ENCODE measurements at regions not wholly inside any gene's neighbourhood (a gene's known extent, or its start where the extent isn't known, plus 50 kb on each side); places are given as distances from the start of the nearest gene placed in this dataset.

GRCh38 chr1:42052072-42052699, 101.0 kb upstream of the GUCA2B start:
- H3K9me3 ChIP-seq (ENCODE audit: control insufficient read depth, low read length) = no peaks in the 10 kb centered on the region
- no peaks in the 10 kb centered on the region for H3K4me1 ChIP-seq (ENCODE audit: control insufficient read depth, insufficient read depth, low read length, poor library complexity, severe bottlenecking)
- H3K36me3 ChIP-seq (ENCODE audit: control insufficient read depth, insufficient read depth, low read length) = no peaks in the 10 kb centered on the region
- H3K27ac ChIP-seq (ENCODE audit: insufficient read depth, low read length, poor library complexity, severe bottlenecking) = no peak overlapping the region
- DNase-seq = no peak
- peaks cover 7% of the 10 kb centered on the region for H3K27me3 ChIP-seq (replicated peaks; ENCODE audit: control insufficient read depth, insufficient read depth, low read length, poor library complexity, severe bottlenecking)
- no peak overlapping the region for H3K4me3 ChIP-seq (ENCODE audit: insufficient read depth, low read depth, low read length, poor library complexity, severe bottlenecking)

GRCh38 chr1:42047508-42047880, 105.7 kb upstream of the GUCA2B start:
- no peak for DNase-seq
- Histone ChIP-seq H3K9me3 (ENCODE audit: control insufficient read depth, low read length) (no peaks in the 10 kb centered on the region), H3K27me3 (replicated peaks; ENCODE audit: control insufficient read depth, insufficient read depth, low read length, poor library complexity, severe bottlenecking) (peaks cover 7% of the 10 kb centered on the region), H3K4me3 (ENCODE audit: insufficient read depth, low read depth, low read length, poor library complexity, severe bottlenecking) (no peak overlapping the region), H3K4me1 (ENCODE audit: control insufficient read depth, insufficient read depth, low read length, poor library complexity, severe bottlenecking) (no peaks in the 10 kb centered on the region), H3K27ac (ENCODE audit: insufficient read depth, low read length, poor library complexity, severe bottlenecking) (no peak overlapping the region), H3K36me3 (ENCODE audit: control insufficient read depth, insufficient read depth, low read length) (no peaks in the 10 kb centered on the region)

DNA sequence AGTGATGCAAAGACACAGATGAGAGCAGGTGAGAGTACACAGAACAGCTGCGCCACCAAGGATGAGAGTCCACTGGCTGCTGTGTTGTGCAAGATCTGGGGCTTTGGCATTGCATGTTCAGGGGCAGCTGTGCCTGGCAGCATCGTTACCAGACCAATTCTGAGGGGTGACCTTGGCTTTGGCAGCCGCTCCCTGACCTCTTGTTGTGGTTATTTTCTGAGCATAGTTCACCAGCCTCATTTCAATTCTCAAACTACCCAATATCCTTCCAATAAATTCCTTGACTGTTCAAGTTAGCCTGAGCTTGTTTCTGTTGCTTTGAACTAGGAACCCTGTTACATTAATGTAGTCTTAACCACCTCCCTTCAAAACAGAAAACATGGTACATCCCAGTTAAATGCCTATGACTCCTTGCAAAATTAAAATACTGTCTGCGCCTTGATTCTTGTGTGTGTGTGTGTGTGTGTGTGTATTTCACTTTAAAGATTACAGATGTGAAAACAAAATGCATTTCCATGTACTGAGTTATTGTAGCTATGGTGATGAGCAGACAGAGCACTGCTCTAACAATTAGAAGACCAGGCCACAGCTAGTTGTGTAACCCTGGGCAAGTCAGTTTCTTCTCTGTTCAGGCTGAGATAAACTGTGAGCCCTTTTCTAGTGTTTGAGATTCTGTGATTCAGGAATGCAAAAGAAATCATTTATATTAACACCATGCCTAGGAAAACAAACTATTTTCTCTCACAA, 106.3 kb upstream of the GUCA2B start:
- Histone ChIP-seq H3K36me3 (ENCODE audit: control insufficient read depth, insufficient read depth, low read length) (no peaks in the 10 kb centered on the region), H3K9me3 (ENCODE audit: control insufficient read depth, low read length) (no peaks in the 10 kb centered on the region), H3K27me3 (replicated peaks; ENCODE audit: control insufficient read depth, insufficient read depth, low read length, poor library complexity, severe bottlenecking) (peaks cover 7% of the 10 kb centered on the region), H3K27ac (ENCODE audit: insufficient read depth, low read length, poor library complexity, severe bottlenecking) (no peak overlapping the region), H3K4me1 (ENCODE audit: control insufficient read depth, insufficient read depth, low read length, poor library complexity, severe bottlenecking) (no peaks in the 10 kb centered on the region), H3K4me3 (ENCODE audit: insufficient read depth, low read depth, low read length, poor library complexity, severe bottlenecking) (no peak overlapping the region)
- no peak for DNase-seq

- Histone ChIP-seq H3K9me3 (ENCODE audit: control insufficient read depth, low read length) (no peaks in the 10 kb centered on the region), H3K36me3 (ENCODE audit: control insufficient read depth, insufficient read depth, low read length) (no peaks in the 10 kb centered on the region), H3K27ac (ENCODE audit: insufficient read depth, low read length, poor library complexity, severe bottlenecking) (no peak overlapping the region), H3K4me3 (ENCODE audit: insufficient read depth, low read depth, low read length, poor library complexity, severe bottlenecking) (no peak overlapping the region), H3K4me1 (ENCODE audit: control insufficient read depth, insufficient read depth, low read length, poor library complexity, severe bottlenecking) (no peaks in the 10 kb centered on the region), H3K27me3 (replicated peaks; ENCODE audit: control insufficient read depth, insufficient read depth, low read length, poor library complexity, severe bottlenecking) (no peaks in the 10 kb centered on the region)
- no peak for DNase-seq
These were observed 108.9 kb upstream of the GUCA2B start for GRCh38 chr1:42044346-42044745.

GRCh38 chr1:42043811-42044210, 109.4 kb upstream of the GUCA2B start:
- Histone ChIP-seq H3K4me1 (ENCODE audit: control insufficient read depth, insufficient read depth, low read length, poor library complexity, severe bottlenecking) (no peaks in the 10 kb centered on the region), H3K27me3 (replicated peaks; ENCODE audit: control insufficient read depth, insufficient read depth, low read length, poor library complexity, severe bottlenecking) (no peaks in the 10 kb centered on the region), H3K27ac (ENCODE audit: insufficient read depth, low read length, poor library complexity, severe bottlenecking) (no peak overlapping the region), H3K36me3 (ENCODE audit: control insufficient read depth, insufficient read depth, low read length) (no peaks in the 10 kb centered on the region), H3K4me3 (ENCODE audit: insufficient read depth, low read depth, low read length, poor library complexity, severe bottlenecking) (no peak overlapping the region), H3K9me3 (ENCODE audit: control insufficient read depth, low read length) (no peaks in the 10 kb centered on the region)
- DNase-seq = no peak

DNA sequence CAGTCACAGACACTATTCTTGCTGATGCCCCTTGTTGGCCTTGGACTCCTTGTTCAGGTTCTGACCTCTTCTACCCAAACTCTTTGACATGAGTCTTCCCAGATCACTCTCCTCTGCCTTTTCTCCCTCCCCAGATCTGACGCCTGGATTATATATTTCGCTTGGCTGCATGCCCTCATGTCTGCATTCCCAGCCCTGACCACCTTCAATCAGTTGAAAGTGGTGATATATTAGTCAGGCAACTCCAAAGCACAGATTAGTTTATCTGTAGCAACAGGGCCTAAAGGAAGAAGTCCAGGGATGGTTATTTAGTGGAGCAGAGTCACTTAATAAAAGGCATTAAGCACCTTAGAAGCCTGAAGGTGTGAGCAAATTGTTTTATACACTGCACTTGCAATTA, 110.0 kb upstream of the GUCA2B start:
- DNase-seq = no peak
- no peaks in the 10 kb centered on the region for H3K36me3 ChIP-seq (ENCODE audit: control insufficient read depth, insufficient read depth, low read length)
- H3K4me1 ChIP-seq (ENCODE audit: control insufficient read depth, insufficient read depth, low read length, poor library complexity, severe bottlenecking) = no peaks in the 10 kb centered on the region
- H3K9me3 ChIP-seq (ENCODE audit: control insufficient read depth, low read length) = no peaks in the 10 kb centered on the region
- no peak overlapping the region for H3K27ac ChIP-seq (ENCODE audit: insufficient read depth, low read length, poor library complexity, severe bottlenecking)
- H3K4me3 ChIP-seq (ENCODE audit: insufficient read depth, low read depth, low read length, poor library complexity, severe bottlenecking) = no peak overlapping the region
- no peaks in the 10 kb centered on the region for H3K27me3 ChIP-seq (replicated peaks; ENCODE audit: control insufficient read depth, insufficient read depth, low read length, poor library complexity, severe bottlenecking)

- H3K27me3 ChIP-seq (replicated peaks; ENCODE audit: control insufficient read depth, insufficient read depth, low read length, poor library complexity, severe bottlenecking) = no peaks in the 10 kb centered on the region
- no peaks in the 10 kb centered on the region for H3K9me3 ChIP-seq (ENCODE audit: control insufficient read depth, low read length)
- DNase-seq = no peak
- no peak overlapping the region for H3K4me3 ChIP-seq (ENCODE audit: insufficient read depth, low read depth, low read length, poor library complexity, severe bottlenecking)
- H3K27ac ChIP-seq (ENCODE audit: insufficient read depth, low read length, poor library complexity, severe bottlenecking) = no peak overlapping the region
- H3K4me1 ChIP-seq (ENCODE audit: control insufficient read depth, insufficient read depth, low read length, poor library complexity, severe bottlenecking) = peaks cover 4% of the 10 kb centered on the region
- H3K36me3 ChIP-seq (ENCODE audit: control insufficient read depth, insufficient read depth, low read length) = no peaks in the 10 kb centered on the region
These were observed 112.2 kb upstream of the GUCA2B start for GRCh38 chr1:42041031-42041430.

DNA sequence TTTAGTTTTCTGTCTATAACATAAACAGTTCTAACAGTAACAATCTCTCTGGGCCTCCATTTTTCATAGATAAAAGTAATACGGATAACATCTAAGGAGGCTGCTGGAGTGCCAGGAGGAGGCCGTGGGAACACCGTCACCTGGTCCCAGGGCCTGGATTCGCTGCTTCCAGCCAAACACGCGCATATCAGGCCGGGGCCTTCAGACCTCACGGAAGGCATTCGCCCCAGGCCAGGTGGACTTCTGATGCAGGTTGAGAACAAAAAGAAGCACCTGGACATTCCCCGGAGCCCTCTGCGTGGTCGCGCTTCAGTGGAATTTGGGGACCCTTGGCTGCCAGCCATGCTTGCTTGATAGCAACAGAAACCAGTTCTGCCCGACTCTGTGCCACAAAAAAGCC, 113.1 kb upstream of the GUCA2B start:
- H3K27me3 ChIP-seq (replicated peaks; ENCODE audit: control insufficient read depth, insufficient read depth, low read length, poor library complexity, severe bottlenecking) = no peaks in the 10 kb centered on the region
- H3K9me3 ChIP-seq (ENCODE audit: control insufficient read depth, low read length) = no peaks in the 10 kb centered on the region
- no peak overlapping the region for H3K4me3 ChIP-seq (ENCODE audit: insufficient read depth, low read depth, low read length, poor library complexity, severe bottlenecking)
- H3K4me1 ChIP-seq (ENCODE audit: control insufficient read depth, insufficient read depth, low read length, poor library complexity, severe bottlenecking) = peaks cover 5% of the 10 kb centered on the region
- no peaks in the 10 kb centered on the region for H3K36me3 ChIP-seq (ENCODE audit: control insufficient read depth, insufficient read depth, low read length)
- DNase-seq = no peak
- H3K27ac ChIP-seq (ENCODE audit: insufficient read depth, low read length, poor library complexity, severe bottlenecking) = no peak overlapping the region

- DNase-seq = no peak
- Histone ChIP-seq H3K4me3 (ENCODE audit: insufficient read depth, low read depth, low read length, poor library complexity, severe bottlenecking) (no peak overlapping the region), H3K27ac (ENCODE audit: insufficient read depth, low read length, poor library complexity, severe bottlenecking) (no peak overlapping the region), H3K36me3 (ENCODE audit: control insufficient read depth, insufficient read depth, low read length) (no peaks in the 10 kb centered on the region), H3K27me3 (replicated peaks; ENCODE audit: control insufficient read depth, insufficient read depth, low read length, poor library complexity, severe bottlenecking) (no peaks in the 10 kb centered on the region), H3K9me3 (ENCODE audit: control insufficient read depth, low read length) (no peaks in the 10 kb centered on the region), H3K4me1 (ENCODE audit: control insufficient read depth, insufficient read depth, low read length, poor library complexity, severe bottlenecking) (peaks cover 11% of the 10 kb centered on the region)
These were observed 114.9 kb upstream of the GUCA2B start for GRCh38 chr1:42038261-42038660.

DNA sequence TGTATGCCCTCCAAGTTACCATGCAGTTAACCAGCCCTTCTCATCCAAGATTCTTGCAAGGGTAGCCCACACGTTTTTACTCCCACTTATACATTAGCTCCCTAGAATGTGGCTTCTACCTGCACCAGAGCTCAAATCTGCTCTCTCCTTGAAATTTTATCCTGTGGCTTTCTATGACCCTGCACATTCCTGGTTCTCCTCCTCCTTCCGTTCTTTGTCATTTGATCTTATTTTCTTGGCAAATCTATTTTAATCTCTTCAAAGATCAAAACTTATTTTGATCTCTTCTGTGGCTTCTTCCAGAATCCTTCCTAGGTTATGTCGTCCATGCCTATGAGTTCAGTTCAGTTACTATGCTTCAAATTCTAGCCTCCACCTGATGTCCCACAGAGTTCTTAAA, 115.6 kb upstream of the GUCA2B start:
- H3K36me3 ChIP-seq (ENCODE audit: control insufficient read depth, insufficient read depth, low read length) = no peaks in the 10 kb centered on the region
- peaks cover 11% of the 10 kb centered on the region for H3K4me1 ChIP-seq (ENCODE audit: control insufficient read depth, insufficient read depth, low read length, poor library complexity, severe bottlenecking)
- H3K4me3 ChIP-seq (ENCODE audit: insufficient read depth, low read depth, low read length, poor library complexity, severe bottlenecking) = no peak overlapping the region
- no peaks in the 10 kb centered on the region for H3K27me3 ChIP-seq (replicated peaks; ENCODE audit: control insufficient read depth, insufficient read depth, low read length, poor library complexity, severe bottlenecking)
- no peak for DNase-seq
- H3K27ac ChIP-seq (ENCODE audit: insufficient read depth, low read length, poor library complexity, severe bottlenecking) = no peak overlapping the region
- H3K9me3 ChIP-seq (ENCODE audit: control insufficient read depth, low read length) = no peaks in the 10 kb centered on the region
